ENCODE measurements at regions not wholly inside any gene's neighbourhood (a gene's known extent, or its start where the extent isn't known, plus 50 kb on each side); places are given as distances from the start of the nearest gene placed in this dataset.
A peak's percentile ranks its signal among the peaks of the same experiment; 100 is the strongest.

- no peak for ATAC-seq
Measured at GRCh38 chr3:59607656-59608055, 557.8 kb upstream of the CFAP20DC start.

DNA sequence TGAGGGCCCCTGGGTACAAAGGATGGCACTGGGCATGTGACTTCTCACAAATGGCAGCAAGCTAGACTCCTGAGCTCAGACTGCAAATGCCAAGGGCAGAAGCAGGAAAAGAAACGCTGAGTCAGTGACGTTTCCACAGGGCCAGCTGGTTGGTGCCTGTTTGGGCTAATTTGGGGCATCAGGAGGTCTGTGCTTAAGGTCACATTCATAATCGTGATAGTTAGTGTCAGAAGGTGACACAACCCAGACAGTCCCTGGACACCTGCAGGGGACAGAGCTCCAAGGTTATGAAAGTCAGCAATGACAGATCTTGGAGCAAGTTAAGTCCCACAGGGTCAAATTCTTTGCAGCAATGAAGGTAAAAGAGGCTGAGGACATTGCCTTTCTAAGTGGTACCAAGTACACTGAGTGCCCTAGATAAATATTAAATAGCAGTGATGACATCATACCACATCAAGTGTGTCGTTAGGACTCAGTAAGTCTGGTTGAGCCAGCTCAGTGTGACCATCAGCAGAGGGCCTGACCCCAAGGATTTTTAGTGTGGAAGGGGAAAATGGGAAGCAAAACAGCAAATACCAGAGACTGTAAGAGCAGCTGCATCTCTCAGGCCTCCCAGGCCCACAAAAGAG, 556.9 kb upstream of the CFAP20DC start:
- peak overlapping the region in 1 of 2 donors; percentile 39 for H3K27ac Mint-ChIP-seq
- ATAC-seq (no peak), DNase-seq (ENCODE audit: low spot score in 2 of 2) (no peak)
- H3K9me3 Mint-ChIP-seq = no peaks in the 10 kb centered on the region
- H3K36me3 Mint-ChIP-seq = no peaks in the 10 kb centered on the region

More at GRCh38 chr3:59607656-59608055, 557.8 kb upstream of the CFAP20DC start:
- no peaks in the 10 kb centered on the region for H3K36me3 Mint-ChIP-seq
- no peak overlapping the region for H3K27ac Mint-ChIP-seq
- no peak for DNase-seq (ENCODE audit: low spot score in 2 of 2)
- H3K9me3 Mint-ChIP-seq = no peaks in the 10 kb centered on the region

DNA sequence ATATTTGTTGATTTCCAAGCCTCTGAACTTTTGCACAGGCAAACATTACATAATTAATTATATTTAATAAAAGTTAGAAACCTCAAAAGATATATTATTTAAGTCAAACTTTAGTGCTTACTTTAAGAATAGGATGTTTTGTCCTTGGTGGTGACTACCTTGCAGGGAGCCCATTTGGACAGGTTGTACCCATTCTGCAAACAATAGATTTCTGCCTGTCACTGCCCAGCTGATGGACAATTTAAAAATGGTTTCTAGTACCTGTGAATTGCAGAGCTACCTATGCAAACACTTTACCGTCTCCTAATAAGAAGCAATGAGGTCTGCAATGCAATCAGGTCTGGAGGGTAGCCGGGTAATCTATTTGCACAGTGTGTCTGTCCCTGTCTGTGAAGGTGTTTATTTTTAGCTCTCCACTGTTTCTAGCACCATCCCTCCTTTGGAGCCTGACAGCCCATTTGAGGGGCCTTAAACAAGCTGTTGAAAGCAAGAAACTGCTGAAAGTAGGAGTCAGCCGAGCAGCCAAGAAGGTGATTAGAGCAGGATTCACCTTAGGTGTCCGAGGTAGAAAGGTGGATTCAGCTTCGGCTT, 556.2 kb upstream of the CFAP20DC start:
- H3K9me3 Mint-ChIP-seq = no peaks in the 10 kb centered on the region
- DNase-seq (ENCODE audit: low spot score in 2 of 2) (no peak), ATAC-seq (no peak)
- H3K27ac Mint-ChIP-seq = no peak overlapping the region
- H3K36me3 Mint-ChIP-seq = no peaks in the 10 kb centered on the region

DNA sequence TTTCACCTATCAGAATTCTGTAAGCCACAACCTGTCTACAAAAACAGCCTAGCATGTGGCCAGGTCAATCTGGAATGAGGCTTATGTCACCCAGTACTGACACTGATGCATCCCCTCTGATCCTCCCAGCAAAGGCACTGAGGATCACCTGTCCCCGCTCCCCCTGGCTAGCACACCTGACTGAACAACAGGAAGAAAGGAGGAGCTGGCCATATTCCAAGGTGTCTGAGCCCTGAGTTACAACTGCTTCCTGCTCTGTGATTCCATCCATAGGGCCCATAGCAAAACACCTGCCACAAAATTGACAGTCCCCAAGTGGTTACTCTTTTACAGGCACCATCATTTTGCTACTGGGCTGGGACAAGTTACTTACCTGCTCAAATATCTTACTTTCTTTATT, 555.5 kb upstream of the CFAP20DC start:
- H3K36me3 Mint-ChIP-seq = no peaks in the 10 kb centered on the region
- ATAC-seq (no peak), DNase-seq (ENCODE audit: low spot score in 2 of 2) (no peak)
- H3K27ac Mint-ChIP-seq = no peak overlapping the region
- no peaks in the 10 kb centered on the region for H3K9me3 Mint-ChIP-seq

GRCh38 chr3:59601486-59601885, 551.7 kb upstream of the CFAP20DC start:
- H3K36me3 Mint-ChIP-seq = no peaks in the 10 kb centered on the region
- no peak for ATAC-seq

GRCh38 chr3:59600631-59601030, 550.8 kb upstream of the CFAP20DC start:
- no peak overlapping the region for H3K27ac Mint-ChIP-seq
- H3K9me3 Mint-ChIP-seq = peaks cover 2 to 10% of the 10 kb centered on the region in 2 donors
- DNase-seq (ENCODE audit: low spot score in 2 of 2) = no peak
- ATAC-seq = no peak
- peaks cover under 1 to 1% of the 10 kb centered on the region in 2 donors for H3K36me3 Mint-ChIP-seq

More at GRCh38 chr3:59601486-59601885, 551.7 kb upstream of the CFAP20DC start:
- H3K27ac Mint-ChIP-seq = no peak overlapping the region
- no peak for DNase-seq (ENCODE audit: low spot score in 2 of 2)
- peaks cover 0 to 7% of the 10 kb centered on the region in 2 donors for H3K9me3 Mint-ChIP-seq

DNA sequence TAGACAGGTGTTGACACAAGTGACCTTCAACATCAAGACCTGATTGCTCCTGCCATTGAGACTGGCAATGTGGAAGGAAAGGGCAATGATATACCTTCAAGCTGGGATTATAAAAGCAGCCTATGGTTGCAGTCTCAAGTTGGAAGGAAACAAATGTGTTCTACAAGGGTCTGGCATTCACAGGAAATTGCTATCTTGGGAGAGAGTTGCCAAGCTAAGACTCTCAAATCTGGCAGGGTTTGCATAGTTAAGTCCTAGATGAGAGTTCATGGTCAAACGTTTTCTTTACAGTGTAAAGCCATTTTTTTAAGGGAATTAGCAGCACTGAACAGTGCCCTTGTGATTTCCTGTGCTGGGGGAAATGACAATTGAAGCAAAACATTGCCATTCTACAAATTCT, 546.9 kb upstream of the CFAP20DC start:
- Mint-ChIP-seq H3K9me3 (peaks cover 7 to 16% of the 10 kb centered on the region in 2 donors), H3K27ac (no peak overlapping the region), H3K36me3 (peaks cover 8 to 10% of the 10 kb centered on the region in 2 donors)
- no peak for DNase-seq (ENCODE audit: low spot score in 2 of 2)
- no peak for ATAC-seq

DNA sequence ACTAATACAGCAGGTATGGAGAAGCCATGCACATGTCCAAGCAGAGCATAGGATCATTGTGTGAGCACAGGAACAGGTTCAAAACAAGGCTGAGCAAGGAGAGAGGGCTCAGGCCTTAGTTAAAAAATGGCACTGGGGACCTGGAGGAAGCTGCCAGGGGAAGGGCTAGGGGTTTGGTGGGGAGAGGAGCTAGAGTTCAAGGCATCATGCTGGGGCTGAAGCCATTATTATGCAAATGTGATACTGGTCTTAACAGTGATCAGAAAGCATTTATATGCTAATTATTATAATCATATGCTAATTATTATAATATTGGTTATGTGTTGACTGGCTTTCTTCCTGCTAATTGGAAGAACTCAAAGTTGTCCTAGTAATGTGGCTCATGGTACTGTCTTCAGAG, 546.0 kb upstream of the CFAP20DC start:
- DNase-seq (ENCODE audit: low spot score in 2 of 2) = no peak
- ATAC-seq = no peak
- Mint-ChIP-seq H3K9me3 (peaks cover 7 to 16% of the 10 kb centered on the region in 2 donors), H3K27ac (no peak overlapping the region), H3K36me3 (peaks cover 8 to 10% of the 10 kb centered on the region in 2 donors)

- no peak overlapping the region for H3K27ac Mint-ChIP-seq
- peaks cover 8 to 10% of the 10 kb centered on the region in 2 donors for H3K36me3 Mint-ChIP-seq
- DNase-seq (ENCODE audit: low spot score in 2 of 2) = no peak
- peaks cover 7 to 14% of the 10 kb centered on the region in 2 donors for H3K9me3 Mint-ChIP-seq
- ATAC-seq = no peak
Measured at GRCh38 chr3:59593380-59593779, 543.6 kb upstream of the CFAP20DC start.

DNA sequence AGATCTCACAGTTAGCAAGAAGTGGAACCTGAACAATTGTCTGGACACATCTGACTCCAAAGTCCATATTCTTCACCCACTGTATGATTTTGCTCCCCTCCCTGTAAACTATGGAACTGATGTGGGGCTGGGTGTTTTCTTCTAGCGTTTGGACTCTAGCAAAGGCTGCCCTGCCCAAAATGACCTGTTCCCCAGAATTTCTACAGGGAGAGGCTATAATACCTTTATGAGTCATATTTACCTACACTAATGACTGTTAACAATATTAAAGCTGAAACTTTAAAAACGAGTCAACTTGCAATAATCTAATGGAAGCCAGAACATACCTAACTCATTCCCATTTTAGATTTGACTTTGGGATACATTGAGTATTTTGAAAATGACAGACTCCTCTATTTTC, 531.2 kb upstream of the CFAP20DC start:
- Mint-ChIP-seq H3K9me3 (peaks cover 10 to 19% of the 10 kb centered on the region in 2 donors), H3K36me3 (peaks cover 17 to 24% of the 10 kb centered on the region in 2 donors), H3K27ac (no peak overlapping the region)
- ATAC-seq (peak in 1 of 2 donors; percentile 26), DNase-seq (ENCODE audit: low spot score in 2 of 2) (no peak)

DNA sequence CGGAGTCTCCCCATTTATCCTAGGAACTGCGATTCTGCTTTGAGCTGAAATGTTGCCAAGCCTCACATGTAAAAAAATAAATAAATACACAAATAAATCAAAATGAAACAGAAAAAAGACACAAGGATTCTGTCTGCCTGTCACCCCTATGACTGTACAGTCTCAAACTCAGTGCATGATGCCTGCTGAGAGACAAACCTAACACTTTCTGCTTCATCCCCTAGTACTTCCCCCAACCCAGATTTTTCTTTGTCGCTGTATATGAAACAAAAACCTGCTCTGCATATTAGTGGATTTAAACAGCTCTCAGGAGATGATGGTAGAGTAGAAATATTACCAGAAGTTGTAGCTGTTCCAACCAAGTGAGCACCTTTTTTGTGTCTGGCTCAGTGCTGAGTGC, 530.7 kb upstream of the CFAP20DC start:
- no peak for DNase-seq (ENCODE audit: low spot score in 2 of 2)
- no peak overlapping the region for H3K27ac Mint-ChIP-seq
- H3K36me3 Mint-ChIP-seq = peaks cover 12 to 19% of the 10 kb centered on the region in 2 donors
- ATAC-seq = peak; percentile 28 to 81
- H3K9me3 Mint-ChIP-seq = peaks cover 5 to 14% of the 10 kb centered on the region in 2 donors

DNA sequence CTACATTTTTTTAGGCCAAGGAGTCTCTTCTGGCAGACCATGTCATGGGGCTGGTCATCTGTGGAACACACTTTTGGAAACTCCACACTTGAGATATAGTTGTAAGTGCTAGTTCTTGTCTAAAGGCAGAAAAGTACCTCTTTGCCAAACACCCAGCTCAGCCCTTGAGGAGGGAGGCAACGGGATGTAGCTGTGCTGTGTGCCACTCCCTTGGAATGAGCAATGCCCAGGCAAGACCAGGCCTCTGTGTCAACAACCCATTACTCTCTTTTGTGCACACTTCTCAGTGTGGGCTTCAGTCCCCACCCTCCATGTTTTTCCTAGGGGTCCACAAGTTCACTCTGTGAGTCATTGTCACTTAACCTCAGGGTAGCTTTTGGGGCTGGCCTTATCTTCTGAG, 528.3 kb upstream of the CFAP20DC start:
- Mint-ChIP-seq H3K27ac (peak overlapping the region in 1 of 2 donors; percentile 28), H3K9me3 (peaks cover 5 to 12% of the 10 kb centered on the region in 2 donors), H3K36me3 (peaks cover 10 to 13% of the 10 kb centered on the region in 2 donors)
- DNase-seq (ENCODE audit: low spot score in 2 of 2) (no peak), ATAC-seq (no peak)

- ATAC-seq = no peak
Measured at GRCh38 chr3:59576606-59577005, 526.8 kb upstream of the CFAP20DC start.

DNA sequence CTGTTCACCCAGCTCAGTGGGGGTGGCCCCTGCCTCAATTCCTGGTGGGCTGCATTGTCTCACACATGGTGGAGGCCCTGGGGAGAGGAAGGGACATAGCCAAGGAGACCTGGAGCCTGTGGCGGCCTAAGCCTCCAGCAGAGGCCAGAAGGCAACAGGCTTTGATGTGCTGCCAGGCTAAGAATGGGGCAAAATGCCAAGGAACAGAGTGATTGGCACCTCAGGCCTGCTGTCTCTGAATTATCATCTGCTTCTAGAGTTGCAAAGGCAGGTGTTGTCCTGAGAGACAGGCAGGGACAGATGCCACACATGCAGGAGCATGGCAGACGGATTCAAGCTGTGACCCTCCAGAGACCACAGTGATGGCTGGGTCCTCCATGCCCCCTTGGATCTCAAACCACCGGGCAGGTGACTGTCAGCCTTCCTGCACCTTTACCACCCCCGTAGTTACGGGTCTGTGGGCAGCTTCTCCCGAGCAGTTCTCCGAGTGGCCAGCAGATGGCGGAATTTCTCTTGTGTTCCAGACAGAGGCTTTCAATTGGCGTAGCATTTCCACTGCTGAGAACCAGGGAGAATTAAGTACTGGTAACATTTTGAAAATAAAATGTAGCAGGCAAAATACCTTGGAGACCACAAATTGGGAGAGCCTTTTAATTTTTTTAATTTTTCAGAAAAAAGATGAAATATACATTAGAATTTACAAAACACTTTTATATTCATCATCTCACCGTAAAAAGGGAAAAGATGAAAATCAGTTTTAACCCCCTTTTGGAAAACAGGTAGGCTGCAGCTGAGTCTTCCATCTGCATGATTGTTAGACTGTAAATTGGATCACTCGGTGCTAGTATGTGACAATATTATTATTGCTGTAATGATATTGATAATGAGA, 525.5 kb upstream of the CFAP20DC start:
- Mint-ChIP-seq H3K36me3 (no peaks in the 10 kb centered on the region), H3K27ac (no peak overlapping the region), H3K9me3 (no peaks in the 10 kb centered on the region)
- ATAC-seq = peak; percentile 72 to 83
- DNase-seq (ENCODE audit: low spot score in 2 of 2) = peak; percentile 78 to 91

More at GRCh38 chr3:59576606-59577005, 526.8 kb upstream of the CFAP20DC start:
- H3K9me3 Mint-ChIP-seq = no peaks in the 10 kb centered on the region
- no peak overlapping the region for H3K27ac Mint-ChIP-seq
- DNase-seq (ENCODE audit: low spot score in 2 of 2) = no peak
- H3K36me3 Mint-ChIP-seq = no peaks in the 10 kb centered on the region

- no peak for ATAC-seq
- no peaks in the 10 kb centered on the region for H3K36me3 Mint-ChIP-seq
- no peaks in the 10 kb centered on the region for H3K9me3 Mint-ChIP-seq
- H3K27ac Mint-ChIP-seq = no peak overlapping the region
- DNase-seq (ENCODE audit: low spot score in 2 of 2) = no peak
Measured at GRCh38 chr3:59573911-59574310, 524.1 kb upstream of the CFAP20DC start.

DNA sequence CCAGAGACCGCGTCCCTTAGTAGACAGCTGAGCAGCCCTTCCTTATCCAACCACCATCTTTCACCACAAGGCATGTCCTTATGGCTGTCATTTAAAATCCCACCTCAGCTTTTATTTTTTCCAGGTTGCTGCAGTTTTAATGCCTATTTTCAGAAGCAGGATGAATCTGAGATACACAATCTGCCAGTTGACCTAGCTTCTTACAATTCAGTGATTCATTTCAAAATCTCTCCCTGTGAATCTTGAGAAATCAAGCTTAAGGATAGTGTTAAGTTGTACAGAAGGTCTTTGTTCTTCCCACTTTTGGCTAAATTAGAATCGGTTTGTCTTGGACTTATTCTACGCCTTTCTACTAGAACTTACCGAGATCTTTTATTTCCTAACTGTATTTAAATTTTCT, 522.3 kb upstream of the CFAP20DC start:
- H3K9me3 Mint-ChIP-seq = no peaks in the 10 kb centered on the region
- no peak for DNase-seq (ENCODE audit: low spot score in 2 of 2)
- ATAC-seq = no peak
- H3K36me3 Mint-ChIP-seq = no peaks in the 10 kb centered on the region
- no peak overlapping the region for H3K27ac Mint-ChIP-seq

DNA sequence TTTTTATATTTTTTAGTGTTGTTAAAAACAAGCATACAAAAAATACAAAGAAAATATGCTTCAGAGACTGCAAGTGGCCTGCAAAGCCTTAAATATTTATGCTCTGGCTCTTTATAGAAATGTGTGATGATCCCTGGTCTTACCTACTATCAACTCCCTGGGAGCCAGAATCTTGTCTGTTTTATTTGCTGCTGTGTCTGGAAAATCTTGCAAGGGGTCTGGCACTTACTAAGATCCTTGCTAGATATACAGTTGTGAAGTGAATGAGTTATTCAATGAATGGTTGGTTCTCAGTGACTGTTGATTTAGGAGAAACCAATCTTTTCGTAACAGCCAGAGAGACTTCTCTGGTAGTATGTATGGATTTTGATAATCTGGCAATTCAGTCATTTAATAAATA, 521.0 kb upstream of the CFAP20DC start:
- no peaks in the 10 kb centered on the region for H3K36me3 Mint-ChIP-seq

More for the DNA sequence above, 521.0 kb upstream of the CFAP20DC start:
- no peak for DNase-seq (ENCODE audit: low spot score in 2 of 2)
- ATAC-seq = no peak
- no peaks in the 10 kb centered on the region for H3K9me3 Mint-ChIP-seq
- H3K27ac Mint-ChIP-seq = no peak overlapping the region
